Kidney (tissue), 13 donors: ENCODE measurements at regions not wholly inside any gene's neighbourhood (a gene's known extent, or its start where the extent isn't known, plus 50 kb on each side); places are given as distances from the start of the nearest gene placed in this dataset.

Experiments used
- DNase-seq, 5 donors: peaks; one replicate each; pipeline ENCODE4 v3.0.0-alpha.2; 2013 to 2020
- FAIRE-seq: peaks from 2 replicates; lab custom pipeline; 2012; peaks lifted over from hg19 to GRCh38; lab: Jason Lieb, UNC
- H3K27ac ChIP-seq, 2 donors: one replicate each; pipeline ENCODE4 v1.7.0; 2013; ENCODE audit warnings: low read depth in 2 of 2, low read length in 2 of 2, inconsistent platforms in 1 of 2
- H3K27me3 ChIP-seq: one replicate; pipeline ENCODE4 v1.7.1; 2013; ENCODE audit warnings: low read length, inconsistent platforms; ENCODE audit not compliant: control insufficient read depth, insufficient read depth
- H3K36me3 ChIP-seq, 3 donors: one replicate each; pipeline versions ENCODE4 v1.7.0 to v1.7.1; 2013; ENCODE audit warnings: low read length in 3 of 3, control low read depth in 1 of 3, inconsistent platforms in 1 of 3; ENCODE audit not compliant: insufficient read depth in 3 of 3, control insufficient read depth in 2 of 3
- H3K4me1 ChIP-seq, 3 donors: one replicate each; pipeline versions ENCODE4 v1.7.0 to v1.7.1; 2013; ENCODE audit warnings: low read length in 3 of 3, inconsistent platforms in 1 of 3, low read depth in 1 of 3; ENCODE audit not compliant: control insufficient read depth in 2 of 3, insufficient read depth in 2 of 3
- H3K4me3 ChIP-seq, 3 donors: one replicate each; pipeline versions ENCODE4 v1.7.0 to v1.8.1; 2013; ENCODE audit warnings: low read length in 3 of 3, control low read depth in 1 of 3, inconsistent platforms in 1 of 3
- H3K9ac ChIP-seq, 3 donors: one replicate each; pipeline versions ENCODE4 v1.7.0 to v1.7.1; 2013; ENCODE audit warnings: low read length in 3 of 3, control low read depth in 1 of 3, inconsistent platforms in 1 of 3
- H3K9me3 ChIP-seq, 3 donors: one replicate each; pipeline versions ENCODE4 v1.7.0 to v1.7.1; 2013; ENCODE audit warnings: low read length in 3 of 3, control low read depth in 1 of 3, inconsistent platforms in 1 of 3; ENCODE audit not compliant: control insufficient read depth in 2 of 3, insufficient read depth in 1 of 3
- CTCF ChIP-seq: IDR thresholded peaks from 3 replicates; pipeline ENCODE4 v1.5.1; 2012; ENCODE audit warnings: mild to moderate bottlenecking, moderate library complexity, borderline replicate concordance; ENCODE audit not compliant: insufficient read depth; ENCODE audit errors: extremely low read depth
- intact Hi-C: fragments of 100-400 bp; cut with DNase I; formaldehyde crosslinking; loops from one replicate; pipeline ENCODE4 v1.11.1; 2022
- donor health status: control.
- donor health status: control.
- donor health status: control.
- donor health status: control.
- donor health status: control.
- donor health status: DM: yes; HTN: yes; CAD: no.
- donor health status: Normal renal cell carcinoma (clear cell type).

- H3K9ac ChIP-seq: no peak overlapping the region
- H3K36me3 ChIP-seq: no peaks in the 10 kb centered on the region
- FAIRE-seq (no peak), DNase-seq (no peak)
- intact Hi-C loops: no loop called here
- no peaks in the 10 kb centered on the region for H3K9me3 ChIP-seq
- H3K4me3 ChIP-seq: no peak overlapping the region
- H3K27ac ChIP-seq: no peak overlapping the region
- TF ChIP-seq CTCF: no peak
- no peaks in the 10 kb centered on the region for H3K27me3 ChIP-seq
- H3K4me1 ChIP-seq: no peaks in the 10 kb centered on the region
Measured at GRCh38 chr13:104868806-104869205, 1666.7 kb downstream of the EFNB2 start.

- H3K9me3 ChIP-seq: no peaks in the 10 kb centered on the region
- intact Hi-C loops: no loop called here
- H3K36me3 ChIP-seq: no peaks in the 10 kb centered on the region
- H3K9ac ChIP-seq: no peak overlapping the region
- no peak for TF ChIP-seq CTCF
- no peaks in the 10 kb centered on the region for H3K4me1 ChIP-seq
- DNase-seq (no peak), FAIRE-seq (no peak)
- no peak overlapping the region for H3K27ac ChIP-seq
- no peaks in the 10 kb centered on the region for H3K27me3 ChIP-seq
- no peak overlapping the region for H3K4me3 ChIP-seq
Measured at GRCh38 chr13:104855581-104855980, 1679.9 kb downstream of the EFNB2 start.

- Histone ChIP-seq H3K9me3 (no peaks in the 10 kb centered on the region), H3K9ac (no peak overlapping the region), H3K4me3 (no peak overlapping the region), H3K27ac (no peak overlapping the region), H3K36me3 (no peaks in the 10 kb centered on the region), H3K4me1 (no peaks in the 10 kb centered on the region), H3K27me3 (no peaks in the 10 kb centered on the region)
- DNase-seq: no peak
- no peak for TF ChIP-seq CTCF
- no peak for FAIRE-seq
- intact Hi-C loops: no loop called here
Measured at GRCh38 chr13:104854698-104855097, 1680.8 kb downstream of the EFNB2 start.

- Histone ChIP-seq H3K4me1 (no peaks in the 10 kb centered on the region), H3K27me3 (no peaks in the 10 kb centered on the region), H3K9me3 (no peaks in the 10 kb centered on the region), H3K36me3 (no peaks in the 10 kb centered on the region), H3K27ac (no peak overlapping the region), H3K9ac (no peak overlapping the region), H3K4me3 (no peak overlapping the region)
- no peak for TF ChIP-seq CTCF
- intact Hi-C loops: no loop called here
- FAIRE-seq (no peak), DNase-seq (no peak)
Measured at GRCh38 chr13:104854007-104854406, 1681.5 kb downstream of the EFNB2 start.
